ENCODE measurements at regions not wholly inside any gene's neighbourhood (a gene's known extent, or its start where the extent isn't known, plus 50 kb on each side); places are given as distances from the start of the nearest gene placed in this dataset.

DNA sequence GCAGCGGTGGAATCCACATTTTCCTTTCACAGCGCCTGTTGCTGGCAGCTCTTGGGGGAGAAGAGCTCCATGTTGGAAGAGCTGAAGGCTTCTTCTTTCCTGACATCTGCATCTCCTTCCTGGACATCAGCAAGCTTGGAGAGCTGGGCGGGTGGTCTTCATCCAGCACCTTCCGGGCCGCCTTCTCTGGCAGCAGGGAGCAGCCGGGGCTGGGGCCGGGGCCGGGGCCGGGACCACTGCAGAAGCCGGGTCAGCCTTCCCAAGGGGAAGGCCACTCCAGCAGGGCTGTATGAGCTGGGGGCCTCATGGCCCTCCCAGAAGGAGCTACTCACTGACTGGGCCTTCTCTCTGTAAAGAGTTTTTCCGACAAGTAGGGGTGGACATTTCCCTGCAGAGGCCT lies 787.5 kb downstream of the TLE4 start (continued):
- TF ChIP-seq ZNF512B (CRISPR knock-in tag; IDR thresholded peaks at IDR 0.05; ENCODE audit: borderline replicate concordance) (no peak), ZNF136 (CRISPR knock-in tag; IDR thresholded peaks at IDR 0.05; ENCODE audit: low read depth) (no peak), SAFB2 (CRISPR knock-in tag; IDR thresholded peaks at IDR 0.05; ENCODE audit: borderline replicate concordance, low read depth) (no peak), FOXP1 (IDR thresholded peaks at IDR 0.05) (no peak), FOXP1 (CRISPR knock-in tag; IDR thresholded peaks at IDR 0.05) (no peak), ZNF143 (CRISPR knock-in tag; IDR thresholded peaks at IDR 0.05) (no peak), ZMYM2 (CRISPR knock-in tag; IDR thresholded peaks at IDR 0.05) (no peak), ZNF737 (CRISPR knock-in tag; IDR thresholded peaks at IDR 0.05; ENCODE audit: borderline replicate concordance) (no peak), ZNF451 (CRISPR knock-in tag; IDR thresholded peaks at IDR 0.05) (no peak), TRIM24 (CRISPR knock-in tag; IDR thresholded peaks at IDR 0.05) (no peak), ELF4 (CRISPR knock-in tag; IDR thresholded peaks at IDR 0.05; ENCODE audit: borderline replicate concordance) (no peak)
- TF ChIP-seq, protein P1, sequence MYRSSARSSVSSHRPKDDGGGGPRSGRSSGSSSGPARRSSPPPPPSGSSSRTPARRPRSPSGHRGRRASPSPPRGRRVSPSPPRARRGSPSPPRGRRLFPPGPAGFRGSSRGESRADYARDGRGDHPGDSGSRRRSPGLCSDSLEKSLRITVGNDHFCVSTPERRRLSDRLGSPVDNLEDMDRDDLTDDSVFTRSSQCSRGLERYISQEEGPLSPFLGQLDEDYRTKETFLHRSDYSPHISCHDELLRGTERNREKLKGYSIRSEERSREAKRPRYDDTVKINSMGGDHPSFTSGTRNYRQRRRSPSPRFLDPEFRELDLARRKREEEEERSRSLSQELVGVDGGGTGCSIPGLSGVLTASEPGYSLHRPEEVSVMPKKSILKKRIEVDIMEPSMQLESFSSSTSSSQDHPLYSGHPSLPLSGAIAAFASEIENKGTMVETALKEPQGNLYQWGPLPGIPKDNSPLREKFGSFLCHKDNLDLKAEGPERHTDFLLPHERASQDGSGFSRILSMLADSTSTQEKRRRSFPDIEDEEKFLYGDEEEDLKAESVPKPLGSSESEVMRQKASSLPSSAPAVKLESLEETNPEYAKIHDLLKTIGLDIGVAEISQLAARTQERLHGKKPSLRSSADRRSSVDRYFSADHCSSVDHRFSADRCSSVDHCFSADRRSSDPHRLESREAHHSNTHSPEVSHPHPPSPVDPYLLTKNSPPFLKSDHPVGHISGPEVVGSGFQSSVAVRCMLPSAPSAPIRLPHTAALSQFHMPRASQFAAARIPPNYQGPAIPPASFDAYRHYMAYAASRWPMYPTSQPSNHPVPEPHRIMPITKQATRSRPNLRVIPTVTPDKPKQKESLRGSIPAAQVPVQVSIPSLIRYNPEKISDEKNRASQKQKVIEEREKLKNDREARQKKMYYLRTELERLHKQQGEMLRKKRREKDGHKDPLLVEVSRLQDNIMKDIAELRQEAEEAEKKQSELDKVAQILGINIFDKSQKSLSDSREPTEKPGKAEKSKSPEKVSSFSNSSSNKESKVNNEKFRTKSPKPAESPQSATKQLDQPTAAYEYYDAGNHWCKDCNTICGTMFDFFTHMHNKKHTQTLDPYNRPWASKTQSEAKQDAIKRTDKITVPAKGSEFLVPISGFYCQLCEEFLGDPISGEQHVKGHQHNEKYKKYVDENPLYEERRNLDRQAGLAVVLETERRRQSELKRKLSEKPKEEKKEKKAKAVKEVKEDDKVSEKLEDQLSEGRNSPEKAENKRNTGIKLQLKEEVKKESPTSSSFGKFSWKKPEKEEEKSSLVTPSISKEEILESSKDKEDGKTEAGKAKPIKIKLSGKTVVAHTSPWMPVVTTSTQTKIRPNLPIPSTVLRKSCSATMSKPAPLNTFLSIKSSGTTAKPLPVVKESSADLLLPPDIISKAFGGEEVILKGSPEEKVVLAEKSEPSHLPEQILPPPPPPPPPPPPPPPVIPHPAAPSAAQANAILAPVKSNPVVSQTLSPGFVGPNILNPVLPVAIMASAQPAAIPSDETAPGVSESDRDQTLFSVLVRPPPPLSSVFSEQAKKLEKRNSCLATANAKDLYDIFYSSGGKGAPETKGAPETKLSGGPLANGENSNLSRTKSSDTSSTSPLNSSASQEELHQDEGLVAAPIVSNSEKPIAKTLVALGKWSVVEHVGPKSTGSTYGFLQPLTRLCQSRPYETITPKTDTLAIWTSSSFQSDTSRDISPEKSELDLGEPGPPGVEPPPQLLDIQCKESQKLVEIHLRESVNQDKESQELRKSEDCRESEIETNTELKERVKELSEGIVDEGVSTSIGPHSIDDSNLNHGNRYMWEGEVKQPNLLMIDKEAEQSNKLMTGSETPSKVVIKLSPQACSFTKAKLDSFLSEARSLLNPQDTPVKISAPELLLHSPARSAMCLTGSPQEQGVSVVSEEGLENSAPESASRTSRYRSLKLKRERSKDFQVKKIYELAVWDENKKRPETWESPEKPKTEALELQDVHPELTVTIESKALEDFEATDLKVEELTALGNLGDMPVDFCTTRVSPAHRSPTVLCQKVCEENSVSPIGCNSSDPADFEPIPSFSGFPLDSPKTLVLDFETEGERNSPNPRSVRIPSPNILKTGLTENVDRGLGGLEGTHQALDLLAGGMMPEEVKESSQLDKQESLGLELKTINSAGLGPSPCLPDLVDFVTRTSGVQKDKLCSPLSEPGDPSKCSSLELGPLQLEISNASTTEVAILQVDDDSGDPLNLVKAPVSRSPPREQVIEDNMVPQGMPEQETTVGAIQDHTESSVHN (CRISPR knock-in tag; IDR thresholded peaks at IDR 0.05), result no peak
- TF ChIP-seq, protein P2, sequence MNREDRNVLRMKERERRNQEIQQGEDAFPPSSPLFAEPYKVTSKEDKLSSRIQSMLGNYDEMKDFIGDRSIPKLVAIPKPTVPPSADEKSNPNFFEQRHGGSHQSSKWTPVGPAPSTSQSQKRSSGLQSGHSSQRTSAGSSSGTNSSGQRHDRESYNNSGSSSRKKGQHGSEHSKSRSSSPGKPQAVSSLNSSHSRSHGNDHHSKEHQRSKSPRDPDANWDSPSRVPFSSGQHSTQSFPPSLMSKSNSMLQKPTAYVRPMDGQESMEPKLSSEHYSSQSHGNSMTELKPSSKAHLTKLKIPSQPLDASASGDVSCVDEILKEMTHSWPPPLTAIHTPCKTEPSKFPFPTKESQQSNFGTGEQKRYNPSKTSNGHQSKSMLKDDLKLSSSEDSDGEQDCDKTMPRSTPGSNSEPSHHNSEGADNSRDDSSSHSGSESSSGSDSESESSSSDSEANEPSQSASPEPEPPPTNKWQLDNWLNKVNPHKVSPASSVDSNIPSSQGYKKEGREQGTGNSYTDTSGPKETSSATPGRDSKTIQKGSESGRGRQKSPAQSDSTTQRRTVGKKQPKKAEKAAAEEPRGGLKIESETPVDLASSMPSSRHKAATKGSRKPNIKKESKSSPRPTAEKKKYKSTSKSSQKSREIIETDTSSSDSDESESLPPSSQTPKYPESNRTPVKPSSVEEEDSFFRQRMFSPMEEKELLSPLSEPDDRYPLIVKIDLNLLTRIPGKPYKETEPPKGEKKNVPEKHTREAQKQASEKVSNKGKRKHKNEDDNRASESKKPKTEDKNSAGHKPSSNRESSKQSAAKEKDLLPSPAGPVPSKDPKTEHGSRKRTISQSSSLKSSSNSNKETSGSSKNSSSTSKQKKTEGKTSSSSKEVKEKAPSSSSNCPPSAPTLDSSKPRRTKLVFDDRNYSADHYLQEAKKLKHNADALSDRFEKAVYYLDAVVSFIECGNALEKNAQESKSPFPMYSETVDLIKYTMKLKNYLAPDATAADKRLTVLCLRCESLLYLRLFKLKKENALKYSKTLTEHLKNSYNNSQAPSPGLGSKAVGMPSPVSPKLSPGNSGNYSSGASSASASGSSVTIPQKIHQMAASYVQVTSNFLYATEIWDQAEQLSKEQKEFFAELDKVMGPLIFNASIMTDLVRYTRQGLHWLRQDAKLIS (CRISPR knock-in tag; IDR thresholded peaks at IDR 0.05), result no peak
